H1 (cell line): ENCODE measurements at regions not wholly inside any gene's neighbourhood (a gene's known extent, or its start where the extent isn't known, plus 50 kb on each side); places are given as distances from the start of the nearest gene placed in this dataset.

Experiments used
- CTCF ChIA-PET: fragments of 300-600 bp; sonication (Branson Sonifier 250); formaldehyde crosslinking; loops from one replicate; lab custom pipeline; 2021; ENCODE audit not compliant: partially characterized antibody; lab: Charles Lee
- POLR2A ChIA-PET: fragments of 300-600 bp; sonication (Branson Sonifier 250); formaldehyde crosslinking; loops from one replicate; lab custom pipeline; 2021; ENCODE audit warnings: inconsistent platforms; ENCODE audit not compliant: partially characterized antibody; lab: Charles Lee
- DNase-seq, 2 experiments: peaks; one replicate each; pipeline versions ENCODE4 v3.0.0 to v3.0.0-alpha.2; 2010 to 2022; ENCODE audit warnings: low spot score in 2 of 2, low read depth in 1 of 2, mixed read lengths in 1 of 2
- FAIRE-seq: peaks from 2 replicates; lab custom pipeline; 2011; peaks lifted over from hg19 to GRCh38; lab: Jason Lieb, UNC
- H2AFZ ChIP-seq: 2 replicates; pipeline ENCODE4 v1.8.1; 2012; ENCODE audit warnings: low read length, inconsistent platforms
- H2AK5ac ChIP-seq: 2 replicates; pipeline ENCODE4 v1.6.1; 2013; ENCODE audit warnings: low read depth, low read length
- H2BK120ac ChIP-seq: replicated peaks from 2 replicates; pipeline ENCODE3; 2013; ENCODE audit warnings: low read depth, low read length, inconsistent platforms
- H2BK12ac ChIP-seq: 2 replicates; pipeline ENCODE4 v1.6.1; 2013; ENCODE audit warnings: low read depth, low read length
- H2BK15ac ChIP-seq: 2 replicates; pipeline ENCODE4 v1.6.1; 2013; ENCODE audit warnings: low read length
- H2BK20ac ChIP-seq: 2 replicates; pipeline ENCODE4 v1.6.1; 2013; ENCODE audit warnings: low read length
- H2BK5ac ChIP-seq: 2 replicates; pipeline ENCODE4 v1.6.1; 2013; ENCODE audit warnings: low read depth, low read length
- H3K14ac ChIP-seq: 2 replicates; pipeline ENCODE4 v1.6.1; 2013; ENCODE audit warnings: inconsistent platforms; ENCODE audit not compliant: insufficient read length
- H3K18ac ChIP-seq: 2 replicates; pipeline ENCODE4 v1.6.1; 2013; ENCODE audit warnings: low read length; ENCODE audit errors: extremely low read depth
- H3K23ac ChIP-seq: 2 replicates; pipeline ENCODE4 v1.6.1; 2013; ENCODE audit warnings: inconsistent platforms; ENCODE audit not compliant: insufficient read length
- H3K23me2 ChIP-seq: 2 replicates; pipeline ENCODE4 v1.6.1; 2013; ENCODE audit warnings: low read depth, low read length
- H3K27ac ChIP-seq: 2 replicates; pipeline ENCODE4 v1.6.1; 2011; ENCODE audit warnings: low read depth, low read length, inconsistent platforms
- H3K27me3 ChIP-seq, 4 experiments: replicated peaks in 1 of 4; 1 replicate in 1 of 4; 2 replicates in 3 of 4; pipeline versions ENCODE4 v1.6.1 to v1.8.1; 2011 to 2013; ENCODE audit warnings: low read length in 3 of 4, mild to moderate bottlenecking in 3 of 4, inconsistent platforms in 2 of 4, mixed read lengths in 2 of 4, moderate library complexity in 1 of 4; ENCODE audit not compliant: control insufficient read depth in 3 of 4, insufficient read depth in 3 of 4; ENCODE audit errors: extremely low read depth in 1 of 4
- H3K36me3 ChIP-seq, 4 experiments: 2 replicates each; pipeline versions ENCODE4 v1.6.1 to v1.8.1; 2011 to 2013; ENCODE audit warnings: mild to moderate bottlenecking in 4 of 4, low read length in 3 of 4, moderate library complexity in 2 of 4, control low read depth in 1 of 4, inconsistent platforms in 1 of 4; ENCODE audit not compliant: insufficient read depth in 4 of 4, control insufficient read depth in 2 of 4
- H3K4ac ChIP-seq: replicated peaks from 2 replicates; pipeline ENCODE3; 2013; ENCODE audit warnings: low read length, low read depth, mixed read lengths, inconsistent platforms; ENCODE audit not compliant: insufficient read length
- H3K4me1 ChIP-seq, 4 experiments: replicated peaks in 1 of 4; 1 replicate in 1 of 4; 2 replicates in 3 of 4; pipeline versions ENCODE4 v1.6.1 to v1.8.1; 2011 to 2013; ENCODE audit warnings: low read length in 3 of 4, inconsistent platforms in 2 of 4, mixed read lengths in 1 of 4; ENCODE audit not compliant: insufficient read depth in 4 of 4, control insufficient read depth in 3 of 4
- H3K4me2 ChIP-seq, 2 experiments: 2 replicates each; pipeline versions ENCODE4 v1.6.1 to v1.8.1; 2011 to 2013; ENCODE audit warnings: low read depth in 2 of 2, low read length in 2 of 2, control low read depth in 1 of 2, inconsistent platforms in 1 of 2, mild to moderate bottlenecking in 1 of 2; ENCODE audit not compliant: insufficient read depth in 1 of 2
- H3K4me3 ChIP-seq, 4 experiments: fragments of 200-600, 300-600 bp in 1 of 4; sonication (generic), shearing (Covaris generic), sonication (Bioruptor Twin) in 1 of 4; 2 replicates each; pipeline versions ENCODE4 v1.5.1 to v1.8.1; 2011 to 2016; ENCODE audit warnings: low read length in 4 of 4, low read depth in 3 of 4, control low read depth in 2 of 4, inconsistent platforms in 2 of 4, mild to moderate bottlenecking in 2 of 4, mixed read lengths in 1 of 4, moderate library complexity in 1 of 4; ENCODE audit not compliant: insufficient read depth in 2 of 4; ENCODE audit errors: extremely low read depth in 1 of 4
- H3K56ac ChIP-seq: replicated peaks from 2 replicates; pipeline ENCODE3; 2013; ENCODE audit warnings: low read depth, mild to moderate bottlenecking, mixed read lengths, low read length, inconsistent platforms; ENCODE audit not compliant: insufficient read length
- H3K79me1 ChIP-seq: 2 replicates; pipeline ENCODE4 v1.6.1; 2013; ENCODE audit warnings: low read depth, low read length, control low read depth
- H3K79me2 ChIP-seq, 2 experiments: 2 replicates each; pipeline versions ENCODE4 v1.6.1 to v1.8.1; 2012 to 2013; ENCODE audit warnings: low read length in 2 of 2, mild to moderate bottlenecking in 2 of 2, inconsistent platforms in 1 of 2; ENCODE audit not compliant: insufficient read depth in 2 of 2, control insufficient read depth in 1 of 2
- H3K9ac ChIP-seq, 4 experiments: replicated peaks in 1 of 4; 1 replicate in 1 of 4; 2 replicates in 3 of 4; pipeline versions ENCODE4 v1.6.1 to v1.8.1; 2011 to 2013; ENCODE audit warnings: low read depth in 3 of 4, low read length in 3 of 4, control low read depth in 2 of 4, mild to moderate bottlenecking in 2 of 4, moderate library complexity in 2 of 4, inconsistent platforms in 1 of 4; ENCODE audit errors: extremely low read depth in 1 of 4
- H3K9me3 ChIP-seq, 2 experiments: 2 replicates each; pipeline versions ENCODE4 v1.6.1 to v1.8.1; 2012 to 2013; ENCODE audit warnings: mild to moderate bottlenecking in 2 of 2, moderate library complexity in 2 of 2, control low read depth in 1 of 2, inconsistent platforms in 1 of 2, low read depth in 1 of 2, low read length in 1 of 2, mixed read lengths in 1 of 2; ENCODE audit not compliant: insufficient read depth in 2 of 2
- H4K20me1 ChIP-seq, 2 experiments: replicated peaks in 1 of 2; 2 replicates each; pipeline versions ENCODE3 to v1.8.1; 2011 to 2013; ENCODE audit warnings: inconsistent platforms in 2 of 2, low read length in 2 of 2, mild to moderate bottlenecking in 1 of 2; ENCODE audit not compliant: insufficient read depth in 2 of 2, control insufficient read depth in 1 of 2
- H4K5ac ChIP-seq: 2 replicates; pipeline ENCODE4 v1.6.1; 2013; ENCODE audit warnings: low read length, low read depth, mixed read lengths, inconsistent platforms; ENCODE audit not compliant: insufficient read length
- H4K8ac ChIP-seq: 2 replicates; pipeline ENCODE4 v1.8.0; 2013; ENCODE audit warnings: mild to moderate bottlenecking, moderate library complexity, low read length, inconsistent platforms; ENCODE audit not compliant: insufficient read depth; ENCODE audit errors: extremely low read depth
- H4K91ac ChIP-seq: replicated peaks from 2 replicates; pipeline ENCODE3; 2013; ENCODE audit warnings: low read length, mixed read lengths, inconsistent platforms; ENCODE audit not compliant: insufficient read length
- PHF8 ChIP-seq: fragments of 200-600 bp; sonication (generic); conservative IDR thresholded peaks from 2 replicates; pipeline ENCODE4 v1.7.1; 2012; ENCODE audit warnings: low read depth, mild to moderate bottlenecking, inconsistent platforms, low read length, moderate library complexity
- SAP30 ChIP-seq: fragments of 300-600 bp; sonication (generic); IDR thresholded peaks from 2 replicates; pipeline ENCODE4 v1.7.1; 2012; ENCODE audit warnings: low read length, moderate library complexity, mild to moderate bottlenecking, inconsistent platforms; ENCODE audit not compliant: insufficient read depth, insufficient replicate concordance
- WGBS, 2 experiments: shearing (Covaris generic) in 1 of 2; methylation state at CpG; one replicate each; pipeline versions ENCODE4 v1.1.6 to v1.1.7; 2013 to 2015; ENCODE audit warnings: low lambda C conversion rate in 2 of 2, mixed read lengths in 2 of 2, inconsistent platforms in 1 of 2, low coverage in 1 of 2, missing lambda C conversion rate in 1 of 2; ENCODE audit not compliant: insufficient replicate concordance in 2 of 2, insufficient coverage in 1 of 2, insufficient read length in 1 of 2; ENCODE audit errors: extremely low coverage in 1 of 2, missing lambda C conversion rate in 1 of 2; 5-methylcytosine and 5-hydroxymethylcytosine counted together

DNA sequence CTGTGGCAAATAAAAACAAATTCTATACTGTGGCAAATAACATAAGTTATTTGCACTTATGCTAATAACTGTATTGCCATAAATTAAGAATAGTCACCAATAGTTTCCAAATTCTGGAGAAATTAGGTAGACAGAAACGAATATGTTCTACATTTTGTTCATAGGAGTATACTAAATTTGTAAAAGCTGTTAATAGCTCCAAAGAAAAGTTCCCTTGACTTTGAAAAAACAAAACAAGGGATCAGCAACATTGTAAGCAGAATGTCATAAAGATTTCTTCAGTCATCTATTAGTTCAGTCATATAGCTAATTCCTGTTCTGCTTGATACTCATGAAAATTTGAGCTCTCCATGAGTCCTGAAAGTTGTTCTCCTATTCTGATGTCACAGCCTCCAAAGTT lies 1472.8 kb downstream of the C4orf33 start:
- H3K27me3 ChIP-seq = no peaks in the 10 kb centered on the region
- H3K9me3 ChIP-seq = peaks cover 9 to 17% of the 10 kb centered on the region in 2 experiments; a peak in 3 of 4 replicates
- H3K23me2 ChIP-seq = no peaks in the 10 kb centered on the region
- no peak overlapping the region for H2AFZ ChIP-seq
- H3K79me2 ChIP-seq = no peaks in the 10 kb centered on the region
- H3K36me3 ChIP-seq = peaks cover 0 to 10% (median 2%) of the 10 kb centered on the region in 4 experiments; a peak in 3 of 8 replicates
- no peak overlapping the region for H2BK20ac ChIP-seq
- no peak overlapping the region for H3K9ac ChIP-seq
- H3K4me3 ChIP-seq = no peak overlapping the region
- H3K79me1 ChIP-seq = no peaks in the 10 kb centered on the region
- no peak overlapping the region for H3K23ac ChIP-seq
- no peak overlapping the region for H4K8ac ChIP-seq
- FAIRE-seq (no peak), DNase-seq (no peak)
- WGBS, 2 experiments = 90% methylated on average over 1 of the region's 1 CpG; no CpG with 5 or more reads in 1 of the 2 experiments
- H4K91ac ChIP-seq = no peak overlapping the region
- no peak overlapping the region for H3K27ac ChIP-seq
- no peak overlapping the region for H3K14ac ChIP-seq
- no peak overlapping the region for H2BK120ac ChIP-seq
- no peak for TF ChIP-seq SAP30
- TF ChIP-seq PHF8 = no peak
- ChIA-PET CTCF (interaction anchor here (1.0 kb wide), 1 partner anchor 10 kb away, joined by 3 read pairs; no protein-coding TSS in a partner anchor), POLR2A (no interaction called here)
- no peak overlapping the region for H3K18ac ChIP-seq
- H3K4me2 ChIP-seq = no peak overlapping the region
- no peak overlapping the region for H4K5ac ChIP-seq
- H4K20me1 ChIP-seq = no peaks in the 10 kb centered on the region
- 0 out of 7 replicates have a peak, but pooled peaks cover 0 to 2% (median 0%) of the 10 kb centered on the region in 4 experiments for H3K4me1 ChIP-seq
- no peak overlapping the region for H2BK15ac ChIP-seq
- H3K4ac ChIP-seq = no peak overlapping the region
- H2AK5ac ChIP-seq = no peak overlapping the region
- H2BK5ac ChIP-seq = no peak overlapping the region
- H2BK12ac ChIP-seq = no peak overlapping the region
- H3K56ac ChIP-seq = no peak overlapping the region
